NAMALWA (cell line): ENCODE measurements at regions not wholly inside any gene's neighbourhood (a gene's known extent, or its start where the extent isn't known, plus 50 kb on each side); places are given as distances from the start of the nearest gene placed in this dataset.
"Not testable (repeated sequence)": the region's sequence is repeated elsewhere in the genome, so short reads cannot be mapped to it uniquely, and the experiment has no call there.

Experiments
- DNase-seq: peaks from one replicate; pipeline ENCODE4 v3.0.0-alpha.2; 2015; ENCODE audit warnings: low spot score

- no peak for DNase-seq
Observed at GRCh38 chr14:41549821-41550607, 56.7 kb upstream of the LRFN5 start.

- DNase-seq: no peak
Observed at GRCh38 chr14:41549282-41549681, 57.4 kb upstream of the LRFN5 start.

GRCh38 chr14:41548666-41549065, 58.0 kb upstream of the LRFN5 start:
- no peak for DNase-seq

DNA sequence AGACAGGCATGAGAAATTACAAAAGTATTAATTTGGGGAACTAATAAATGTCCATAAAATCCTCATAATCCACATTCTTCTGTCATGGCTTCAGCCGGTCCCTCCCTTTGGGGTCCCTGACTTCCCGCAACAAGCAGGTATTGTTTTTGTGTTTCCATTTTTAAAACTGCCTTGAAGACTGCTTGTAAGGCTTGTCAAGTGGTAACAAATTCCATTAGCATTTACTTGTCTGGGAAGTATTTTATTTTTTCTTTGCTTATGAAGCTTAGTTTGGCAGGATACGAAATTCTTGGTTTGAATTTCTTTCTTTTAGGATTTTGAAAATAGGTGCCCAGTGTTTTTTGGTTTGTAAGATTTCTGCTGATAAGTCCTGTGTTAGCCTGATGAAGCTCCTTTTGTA, 65.3 kb upstream of the LRFN5 start:
- DNase-seq: no peak

- no peak for DNase-seq
Observed at GRCh38 chr14:41532255-41532654, 74.4 kb upstream of the LRFN5 start.

DNA sequence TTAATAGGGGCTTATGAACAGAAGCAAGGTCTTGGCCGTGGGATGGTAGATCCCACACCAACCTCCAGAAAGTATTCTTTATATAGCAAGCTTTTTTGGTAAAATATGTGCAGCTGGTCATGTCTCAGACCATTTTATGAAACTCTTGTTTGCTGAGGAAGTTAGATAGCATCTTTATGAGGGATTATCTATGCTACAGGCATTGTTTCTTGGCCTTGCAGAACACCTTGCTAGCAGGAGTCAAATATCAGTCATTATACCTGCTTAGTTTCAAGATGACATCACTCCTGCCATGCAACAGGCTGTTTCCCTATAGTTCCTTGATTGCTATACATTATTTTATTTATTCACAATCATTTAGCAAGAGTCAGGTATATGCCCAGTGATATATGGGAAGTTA, 84.8 kb upstream of the LRFN5 start:
- no peak for DNase-seq

DNA sequence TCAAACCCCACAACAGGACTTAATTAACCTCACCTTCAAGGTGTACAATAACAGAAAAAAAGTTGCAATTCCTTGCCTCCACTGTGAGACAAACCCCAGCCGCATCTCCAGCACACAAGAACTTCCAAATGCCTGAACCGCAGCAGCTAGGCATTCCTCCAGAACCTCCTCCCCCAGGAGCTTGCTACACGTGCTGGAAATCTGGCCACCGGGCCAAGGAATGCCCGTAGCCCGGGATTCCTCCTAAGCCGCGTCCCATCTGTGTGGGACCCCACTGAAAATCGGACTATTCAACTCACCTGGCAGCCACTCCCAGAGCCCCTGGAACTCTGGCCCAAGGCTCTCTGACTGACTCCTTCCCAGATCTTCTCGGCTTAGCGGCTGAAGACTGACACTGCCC, 88.6 kb upstream of the LRFN5 start:
- DNase-seq: not testable (repeated sequence)

DNA sequence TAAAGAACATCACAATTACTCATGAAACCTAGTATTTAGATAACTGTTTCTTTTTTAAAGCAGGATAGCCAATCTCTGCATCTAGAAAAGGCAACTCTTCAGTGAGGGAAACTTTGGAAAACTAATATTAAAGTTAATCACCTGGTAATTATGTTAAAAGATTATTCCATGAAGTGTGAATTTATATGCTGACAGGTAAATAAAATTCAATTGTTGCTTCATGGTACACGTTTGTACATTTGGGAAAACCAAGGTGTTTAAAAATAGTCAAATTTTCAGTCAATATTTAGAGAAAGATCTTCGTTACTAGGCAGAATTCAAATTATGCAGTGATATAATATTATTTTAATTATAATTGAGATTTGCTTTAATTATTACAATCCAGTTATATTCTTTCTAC, 100.1 kb upstream of the LRFN5 start:
- DNase-seq: no peak

DNA sequence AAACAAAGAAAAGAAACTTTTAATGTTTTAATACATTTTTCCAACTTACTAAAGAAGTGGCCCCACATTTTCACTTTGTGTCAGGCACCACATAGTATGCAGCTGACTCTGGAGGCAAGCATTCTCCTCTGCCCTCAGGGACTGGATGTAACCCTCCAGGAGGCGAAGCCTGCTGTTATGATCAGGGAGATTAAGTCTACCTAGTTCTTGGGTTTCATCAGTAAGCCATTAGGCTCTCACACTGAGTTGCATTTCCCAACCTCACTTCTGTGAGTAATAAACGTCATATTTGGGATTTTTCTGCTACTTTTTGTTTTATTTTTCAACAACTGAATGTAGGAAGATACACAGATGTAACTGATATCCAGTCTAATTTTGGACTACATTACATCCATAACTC, 101.2 kb upstream of the LRFN5 start:
- DNase-seq: no peak

DNA sequence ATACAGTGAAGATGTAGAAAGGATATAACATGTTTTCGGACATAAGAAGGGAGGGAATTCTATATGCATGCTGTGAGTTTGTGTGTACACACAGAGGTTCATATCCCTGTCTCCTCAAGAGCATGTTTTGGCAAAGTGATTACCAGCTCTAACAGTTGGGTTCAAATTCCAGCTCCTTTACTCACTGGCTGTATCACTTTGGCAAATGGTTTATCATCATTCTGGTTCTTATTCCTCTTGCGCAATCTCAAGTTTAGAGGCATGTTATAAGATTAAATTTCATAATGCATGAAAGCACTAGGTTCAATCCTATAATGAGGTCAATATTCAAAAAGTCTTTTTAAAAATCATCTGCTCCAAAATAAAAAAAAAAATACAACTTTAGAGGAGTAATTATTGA, 107.7 kb upstream of the LRFN5 start:
- DNase-seq: no peak

DNA sequence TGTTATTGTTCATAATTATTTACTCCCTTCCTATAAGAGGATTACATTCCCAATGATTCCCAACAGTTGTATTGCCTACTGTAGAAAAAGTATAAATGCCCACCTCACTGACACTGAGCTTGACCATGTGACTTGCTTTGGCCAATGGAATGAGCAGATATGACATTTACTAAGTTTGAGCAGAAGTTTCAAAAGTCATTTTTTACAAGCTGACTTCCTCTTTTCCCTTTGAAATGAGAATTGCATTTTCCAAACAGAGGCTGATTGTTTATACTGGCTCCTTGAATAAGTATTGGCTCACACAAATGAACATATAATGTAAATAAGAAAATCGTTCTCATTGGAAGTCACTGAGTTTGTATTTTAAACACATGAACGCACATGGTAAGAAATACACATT, 116.4 kb upstream of the LRFN5 start:
- DNase-seq: peak; percentile 0

DNA sequence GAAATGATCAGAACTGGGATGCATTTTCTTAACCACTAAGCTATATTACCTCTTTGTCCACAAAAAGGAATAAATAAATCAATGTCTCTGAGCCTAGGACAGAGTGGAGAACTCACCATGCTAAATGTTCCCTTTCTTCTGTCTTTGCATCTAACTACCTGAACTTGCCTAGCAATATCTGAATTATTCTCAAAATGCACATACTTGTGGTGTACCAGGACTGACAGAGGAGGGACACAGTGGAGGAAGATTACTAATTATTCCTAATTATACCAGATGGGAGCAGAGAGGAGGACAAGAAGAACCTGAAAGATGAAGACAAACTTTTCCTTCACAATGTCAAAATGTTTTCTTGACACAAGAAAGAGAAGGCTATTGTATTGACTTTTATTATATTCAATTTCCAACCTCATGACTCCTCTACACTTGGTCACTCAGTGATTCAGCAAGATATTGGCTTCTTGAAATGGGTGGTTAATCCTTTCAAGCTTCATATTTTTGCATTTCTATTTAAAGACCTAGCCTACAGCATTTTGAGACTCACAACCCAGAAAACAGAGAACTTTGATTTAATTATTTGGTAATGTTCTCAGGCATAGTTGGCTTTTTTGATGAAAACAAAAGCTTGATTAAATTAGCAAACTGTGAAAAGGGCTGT, 117.2 kb upstream of the LRFN5 start:
- no peak for DNase-seq

DNA sequence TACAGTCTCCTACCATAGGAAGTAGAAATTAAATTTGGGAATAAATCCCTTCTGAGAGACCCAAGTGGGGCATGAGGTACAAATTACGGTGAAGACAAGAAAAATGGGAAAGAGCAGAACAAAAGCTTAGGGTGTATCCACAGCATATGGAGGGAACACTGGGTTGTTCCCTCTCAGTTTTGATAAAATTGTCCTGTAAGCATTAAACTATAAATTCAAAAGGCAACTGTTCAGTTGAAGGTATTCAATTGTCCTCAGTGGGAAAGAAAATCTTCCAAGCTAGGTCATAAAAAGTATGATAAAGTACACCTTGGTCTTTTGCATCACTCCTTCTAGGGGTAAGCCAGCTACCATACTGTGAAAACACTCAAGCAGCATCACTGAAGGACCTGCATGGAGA, 118.3 kb upstream of the LRFN5 start:
- DNase-seq: no peak

- no peak for DNase-seq
Observed at GRCh38 chr14:41482861-41483260, 123.8 kb upstream of the LRFN5 start.

DNA sequence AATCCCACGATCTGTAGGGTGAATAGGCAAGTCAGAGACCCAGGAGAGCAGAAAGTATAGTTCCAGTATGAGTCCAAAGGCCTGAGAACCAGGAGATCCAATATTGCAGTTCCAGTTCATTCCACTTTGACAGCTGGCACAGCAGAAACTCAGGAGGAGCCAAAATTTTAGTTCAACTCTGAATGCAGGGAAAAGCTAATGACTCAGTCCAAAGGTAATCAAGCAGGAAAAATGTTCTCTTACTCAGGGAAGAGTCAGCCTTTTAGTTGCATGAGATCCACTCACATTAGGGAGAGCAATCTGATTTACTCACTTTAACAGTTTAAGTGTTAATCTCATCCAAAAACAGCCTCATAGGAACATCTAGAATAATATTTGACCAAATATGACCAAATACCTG, 130.2 kb upstream of the LRFN5 start:
- DNase-seq: no peak

- DNase-seq: no peak
Observed at GRCh38 chr14:41461380-41461779, 145.3 kb upstream of the LRFN5 start.

DNA sequence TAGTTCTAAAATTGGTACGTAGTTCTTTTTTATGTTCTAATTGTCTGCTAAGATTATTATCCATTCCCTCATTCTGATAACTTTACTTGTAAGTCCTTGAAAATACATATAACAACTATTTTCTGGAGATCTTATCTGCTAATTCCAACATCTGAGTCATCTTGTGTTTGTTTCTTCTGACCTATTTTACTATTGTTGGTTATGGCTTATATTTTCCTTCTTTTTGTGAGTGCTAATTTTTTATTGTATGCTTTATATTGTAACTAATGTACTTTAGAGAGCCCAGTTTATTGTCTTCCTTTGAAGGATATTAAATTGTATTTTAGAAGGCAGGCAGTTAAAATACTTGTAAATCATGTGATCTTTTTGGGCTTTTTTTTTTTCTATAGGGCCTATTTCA, 149.3 kb upstream of the LRFN5 start:
- DNase-seq: no peak

DNA sequence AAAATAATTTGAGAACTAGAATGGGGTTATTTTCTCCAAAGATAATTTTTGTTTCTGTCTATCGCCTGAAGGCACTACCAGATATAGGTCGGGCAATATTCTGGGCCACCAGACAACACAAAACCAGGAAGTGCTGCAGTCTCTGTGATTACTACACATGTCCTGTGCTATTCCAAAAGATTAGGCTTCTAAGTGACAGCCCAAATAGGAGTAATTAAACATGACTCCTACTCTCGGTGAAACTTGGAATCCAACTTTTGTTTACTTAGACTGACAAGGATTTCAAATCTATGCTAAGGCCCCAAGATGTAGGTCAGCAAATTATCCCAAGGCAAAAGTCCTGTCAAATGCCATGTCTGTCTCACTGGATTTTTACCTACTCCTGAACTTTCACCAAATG, 157.6 kb upstream of the LRFN5 start:
- DNase-seq: no peak

DNA sequence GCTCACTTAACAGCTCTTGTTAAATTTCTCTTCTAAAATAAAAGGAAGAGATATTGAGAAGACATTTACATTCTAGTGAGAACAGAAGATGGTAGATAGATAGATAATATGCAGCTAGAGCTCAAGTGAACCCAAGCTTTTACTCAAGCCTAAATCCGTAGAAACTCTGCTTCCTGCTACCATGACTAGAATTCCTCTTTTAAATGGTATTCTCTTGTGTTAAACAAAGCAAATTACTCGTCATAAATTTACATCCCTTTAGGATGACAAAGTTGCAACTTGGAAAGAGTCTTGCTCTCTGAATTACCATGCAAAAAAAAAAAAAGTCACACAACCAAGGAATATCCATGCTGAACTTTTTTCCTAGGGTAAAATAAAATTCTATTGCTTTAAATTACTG, 160.7 kb upstream of the LRFN5 start:
- DNase-seq: no peak

DNA sequence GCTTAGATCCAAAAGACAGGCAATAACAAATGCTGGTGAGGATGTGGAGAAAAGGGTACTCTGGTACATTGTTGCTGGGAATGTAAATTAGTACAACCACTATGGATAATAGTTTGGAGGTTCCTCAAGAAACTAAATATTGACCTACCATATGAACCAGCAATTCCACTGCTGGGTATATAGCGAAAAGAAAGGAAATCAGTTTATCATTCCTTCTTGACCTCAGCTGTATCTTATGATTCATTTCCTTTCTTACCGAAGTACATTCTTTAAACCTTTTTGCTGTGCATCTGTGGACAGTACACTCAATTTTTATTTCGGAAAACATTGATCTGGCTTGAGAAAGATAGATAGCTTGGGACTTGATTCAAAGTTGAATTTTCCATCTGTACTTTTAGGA, 183.2 kb upstream of the LRFN5 start:
- no peak for DNase-seq

DNA sequence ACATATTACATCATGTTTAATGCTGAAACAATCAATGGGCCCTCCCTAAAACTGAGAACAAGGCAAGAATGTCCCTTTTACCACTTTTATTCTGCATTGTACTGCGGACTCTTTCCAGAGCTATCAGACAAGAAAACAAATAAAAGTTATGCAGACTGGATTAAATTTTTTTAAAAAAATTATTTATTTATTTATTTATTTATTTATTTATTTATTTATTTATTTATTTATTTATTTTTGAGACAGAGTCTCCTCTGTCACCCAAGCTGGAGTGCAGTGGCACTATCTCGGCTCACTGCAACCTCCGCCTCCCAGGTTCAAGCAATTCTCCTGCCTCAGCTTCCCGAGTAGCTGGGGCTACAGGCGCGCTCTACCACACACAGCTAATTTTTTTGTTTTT, 185.4 kb upstream of the LRFN5 start:
- DNase-seq: not testable (repeated sequence)

- DNase-seq: no peak
Observed at GRCh38 chr14:41419709-41420108, 187.0 kb upstream of the LRFN5 start.

DNA sequence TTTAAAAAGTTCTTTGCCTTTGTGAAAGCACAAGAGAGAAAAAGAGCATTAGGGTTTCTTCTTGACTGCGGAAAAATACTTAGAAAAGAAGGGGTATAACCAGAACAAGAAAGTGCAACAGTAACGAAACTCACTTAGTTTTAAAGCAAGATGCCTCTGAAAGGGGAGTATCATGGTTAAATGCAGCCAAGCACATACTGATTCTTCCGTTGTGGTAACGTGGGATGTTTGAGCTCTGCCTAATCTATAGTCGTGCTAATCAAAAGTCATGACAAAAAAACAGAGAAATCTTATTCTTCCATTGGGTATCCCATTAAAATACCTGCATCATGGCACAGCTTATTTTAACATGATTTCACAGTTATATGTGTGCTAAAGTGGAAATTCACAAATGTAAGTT, 187.8 kb upstream of the LRFN5 start:
- no peak for DNase-seq

GRCh38 chr14:41409806-41410205, 196.9 kb upstream of the LRFN5 start:
- no peak for DNase-seq
